ENCODE measurements at regions not wholly inside any gene's neighbourhood (a gene's known extent, or its start where the extent isn't known, plus 50 kb on each side); places are given as distances from the start of the nearest gene placed in this dataset.
"Not testable (repeated sequence)": the region's sequence is repeated elsewhere in the genome, so short reads cannot be mapped to it uniquely, and the experiment has no call there.

DNA sequence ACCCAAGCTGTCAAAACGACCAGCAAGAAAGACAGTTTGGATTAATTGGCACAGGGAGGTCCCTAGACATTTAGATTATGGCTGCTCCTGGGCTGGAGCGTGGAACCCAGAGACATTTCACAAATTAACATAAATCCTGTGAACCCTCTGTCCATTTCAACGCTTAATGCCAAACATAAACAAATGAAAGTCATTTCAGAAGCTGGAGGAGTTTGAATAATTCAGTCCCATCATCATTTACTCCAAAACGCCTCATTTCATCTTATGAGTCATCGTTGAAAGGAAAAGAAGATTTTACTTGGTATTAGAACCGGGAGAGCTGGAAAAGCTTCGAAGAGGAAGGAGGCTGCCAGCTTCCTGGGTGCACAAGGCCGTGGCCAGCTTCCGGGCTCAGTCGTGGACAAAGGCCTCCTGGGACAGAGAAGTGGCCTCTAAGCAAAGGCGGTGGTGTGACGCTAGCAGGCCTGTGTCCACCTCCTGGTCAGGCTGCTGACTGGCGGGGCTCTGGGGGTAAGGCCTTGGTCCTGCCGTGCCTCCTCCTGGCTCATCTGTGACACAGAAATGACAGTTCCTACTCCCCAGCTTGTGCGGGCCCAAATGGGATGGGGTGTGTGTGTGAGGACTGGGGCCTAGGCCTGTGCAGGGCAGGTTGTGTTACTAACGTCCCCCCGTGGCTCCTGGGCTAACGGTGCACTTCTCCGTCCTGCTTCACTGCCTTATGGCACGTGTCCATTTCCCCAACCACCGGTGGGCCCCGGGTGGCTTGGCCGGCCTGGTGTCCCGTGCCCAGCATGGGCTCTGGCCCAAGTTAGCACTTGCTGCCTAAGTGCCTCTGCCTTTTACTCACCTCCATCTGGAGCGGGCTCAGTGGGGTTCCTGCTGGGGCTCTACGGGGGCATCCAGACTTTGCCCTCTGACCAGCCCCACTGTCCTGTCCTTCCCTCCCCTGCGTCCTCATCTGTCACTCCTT is 71.6 kb downstream of the RRM2 start:
- Mint-ChIP-seq H3K36me3 (ENCODE audit: low read depth) (peaks cover 8% of the 10 kb centered on the region), H3K27ac (peak overlapping the region; percentile 2), H3K4me3 (no peak overlapping the region), H3K9me3 (peaks cover 4% of the 10 kb centered on the region), H3K4me1 (ENCODE audit: low read depth) (no peaks in the 10 kb centered on the region), H3K27me3 (no peaks in the 10 kb centered on the region)
- DNase-seq, result no peak

- Mint-ChIP-seq H3K4me3 (no peak overlapping the region), H3K4me1 (ENCODE audit: low read depth) (no peaks in the 10 kb centered on the region), H3K27ac (no peak overlapping the region), H3K9me3 (no peaks in the 10 kb centered on the region), H3K27me3 (no peaks in the 10 kb centered on the region), H3K36me3 (ENCODE audit: low read depth) (peaks cover 7% of the 10 kb centered on the region)
- no peak for DNase-seq
Observed at GRCh38 chr2:10195278-10196109, 73.0 kb downstream of the RRM2 start.

GRCh38 chr2:10196110-10196892 is 73.8 kb downstream of the RRM2 start:
- no peaks in the 10 kb centered on the region for H3K4me1 Mint-ChIP-seq (ENCODE audit: low read depth)
- H3K27ac Mint-ChIP-seq, result no peak overlapping the region
- H3K27me3 Mint-ChIP-seq, result no peaks in the 10 kb centered on the region
- H3K36me3 Mint-ChIP-seq (ENCODE audit: low read depth), result peaks cover 7% of the 10 kb centered on the region
- H3K4me3 Mint-ChIP-seq, result no peak overlapping the region
- no peak for DNase-seq
- H3K9me3 Mint-ChIP-seq, result no peaks in the 10 kb centered on the region

GRCh38 chr2:10196948-10197696 is 74.6 kb downstream of the RRM2 start:
- no peak for DNase-seq
- Mint-ChIP-seq H3K36me3 (ENCODE audit: low read depth) (peaks cover 7% of the 10 kb centered on the region), H3K27ac (no peak overlapping the region), H3K9me3 (no peaks in the 10 kb centered on the region), H3K4me1 (ENCODE audit: low read depth) (no peaks in the 10 kb centered on the region), H3K27me3 (no peaks in the 10 kb centered on the region), H3K4me3 (no peak overlapping the region)

GRCh38 chr2:10197697-10198076 is 75.1 kb downstream of the RRM2 start:
- H3K27me3 Mint-ChIP-seq, result no peaks in the 10 kb centered on the region
- DNase-seq, result no peak
- H3K4me1 Mint-ChIP-seq (ENCODE audit: low read depth), result no peaks in the 10 kb centered on the region
- H3K4me3 Mint-ChIP-seq, result no peak overlapping the region
- no peak overlapping the region for H3K27ac Mint-ChIP-seq
- peaks cover 7% of the 10 kb centered on the region for H3K36me3 Mint-ChIP-seq (ENCODE audit: low read depth)
- H3K9me3 Mint-ChIP-seq, result no peaks in the 10 kb centered on the region

DNA sequence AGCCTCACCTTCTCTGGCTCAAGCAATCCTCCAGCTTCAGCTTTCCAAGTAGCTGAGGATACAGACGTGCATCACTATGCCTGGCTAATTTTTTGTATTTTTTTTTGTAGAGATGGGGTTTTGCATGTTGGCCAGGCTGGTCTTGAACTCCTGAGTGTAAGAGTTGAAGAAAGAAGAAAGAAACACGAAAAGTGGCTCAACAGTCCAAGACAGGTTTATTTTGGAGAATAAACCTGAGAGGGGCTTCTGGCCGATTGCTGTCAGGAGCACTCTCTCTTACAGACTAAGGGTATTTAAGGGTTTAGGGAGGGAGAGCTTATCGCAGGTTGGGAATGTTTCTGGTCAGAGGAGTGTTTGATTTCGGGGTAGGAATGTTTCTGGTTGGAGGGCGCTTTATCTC is 75.9 kb downstream of the RRM2 start:
- not testable (repeated sequence) for H3K36me3 Mint-ChIP-seq (ENCODE audit: low read depth); H3K9me3 Mint-ChIP-seq; H3K4me1 Mint-ChIP-seq (ENCODE audit: low read depth); H3K27ac Mint-ChIP-seq; H3K4me3 Mint-ChIP-seq; DNase-seq; H3K27me3 Mint-ChIP-seq

DNA sequence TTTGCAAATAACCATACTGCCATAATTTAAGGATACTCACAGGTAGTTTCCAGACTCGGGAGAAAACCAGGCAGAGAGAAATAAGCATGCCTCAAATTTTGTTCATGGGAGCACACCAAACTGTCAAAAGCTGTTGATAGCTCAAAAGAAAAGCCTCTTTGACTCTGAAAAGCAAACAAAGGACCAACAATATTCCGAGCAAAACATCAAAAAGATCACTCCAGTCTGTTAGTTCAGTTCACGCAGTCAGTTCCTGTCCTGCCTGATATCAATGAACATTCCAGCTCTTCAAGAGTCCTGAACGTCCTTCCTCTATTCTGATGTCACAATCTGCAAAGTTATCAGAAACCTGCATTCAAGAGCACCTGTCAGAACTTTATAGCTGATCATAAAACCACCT is 78.7 kb downstream of the RRM2 start:
- Mint-ChIP-seq H3K27me3 (no peaks in the 10 kb centered on the region), H3K4me3 (no peak overlapping the region), H3K36me3 (ENCODE audit: low read depth) (peaks cover 5% of the 10 kb centered on the region), H3K9me3 (no peaks in the 10 kb centered on the region), H3K27ac (no peak overlapping the region), H3K4me1 (ENCODE audit: low read depth) (no peaks in the 10 kb centered on the region)
- no peak for DNase-seq

DNA sequence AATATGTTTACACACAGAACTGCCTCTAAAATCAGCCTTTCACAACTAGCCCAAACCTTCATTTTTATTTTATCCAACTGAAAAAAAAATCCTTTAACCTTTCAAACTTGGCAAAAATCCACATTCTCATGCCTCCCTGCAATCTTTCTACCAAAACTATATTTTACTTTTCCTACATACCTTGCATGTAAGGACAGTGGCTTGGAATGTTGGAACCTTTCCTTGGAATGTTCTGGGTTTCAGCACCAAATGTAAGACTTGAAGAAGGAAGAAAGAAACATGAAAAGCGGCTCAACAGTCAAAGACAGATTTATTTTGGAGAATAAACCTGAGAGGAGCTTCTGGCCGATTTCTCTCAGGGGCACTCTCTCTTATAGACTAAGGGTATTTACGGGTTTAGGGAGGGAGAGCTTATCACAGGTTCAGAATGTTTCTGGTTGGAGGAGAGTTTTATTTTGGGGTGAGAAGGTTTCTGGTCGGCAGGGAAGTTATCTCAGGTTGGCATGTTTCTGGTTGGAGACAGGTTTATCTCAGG is 79.7 kb downstream of the RRM2 start:
- H3K27ac Mint-ChIP-seq, result no peak overlapping the region
- H3K4me1 Mint-ChIP-seq (ENCODE audit: low read depth), result no peaks in the 10 kb centered on the region
- H3K4me3 Mint-ChIP-seq, result no peak overlapping the region

GRCh38 chr2:10204326-10205161 is 82.0 kb downstream of the RRM2 start:
- H3K4me1 Mint-ChIP-seq (ENCODE audit: low read depth), result no peaks in the 10 kb centered on the region
- H3K9me3 Mint-ChIP-seq, result no peaks in the 10 kb centered on the region

More for the DNA sequence above, 79.7 kb downstream of the RRM2 start:
- Mint-ChIP-seq H3K36me3 (ENCODE audit: low read depth) (peaks cover 5% of the 10 kb centered on the region), H3K27me3 (no peaks in the 10 kb centered on the region), H3K9me3 (no peaks in the 10 kb centered on the region)
- DNase-seq, result no peak

GRCh38 chr2:10205162-10205475 is 82.6 kb downstream of the RRM2 start:
- H3K4me3 Mint-ChIP-seq, result no peak overlapping the region
- no peaks in the 10 kb centered on the region for H3K9me3 Mint-ChIP-seq
- H3K27ac Mint-ChIP-seq, result no peak overlapping the region
- H3K36me3 Mint-ChIP-seq (ENCODE audit: low read depth), result no peaks in the 10 kb centered on the region
- no peaks in the 10 kb centered on the region for H3K27me3 Mint-ChIP-seq
- H3K4me1 Mint-ChIP-seq (ENCODE audit: low read depth), result no peaks in the 10 kb centered on the region
- no peak for DNase-seq

More at GRCh38 chr2:10204326-10205161, 82.0 kb downstream of the RRM2 start:
- no peak overlapping the region for H3K4me3 Mint-ChIP-seq
- DNase-seq, result no peak
- no peaks in the 10 kb centered on the region for H3K27me3 Mint-ChIP-seq
- no peaks in the 10 kb centered on the region for H3K36me3 Mint-ChIP-seq (ENCODE audit: low read depth)
- H3K27ac Mint-ChIP-seq, result peak overlapping the region; percentile 35

GRCh38 chr2:10208736-10209135 is 86.2 kb downstream of the RRM2 start:
- Mint-ChIP-seq H3K9me3 (no peaks in the 10 kb centered on the region), H3K27me3 (no peaks in the 10 kb centered on the region), H3K36me3 (ENCODE audit: low read depth) (no peaks in the 10 kb centered on the region), H3K4me3 (no peak overlapping the region), H3K27ac (no peak overlapping the region), H3K4me1 (ENCODE audit: low read depth) (no peaks in the 10 kb centered on the region)
- DNase-seq, result no peak

GRCh38 chr2:10209406-10209935 is 86.9 kb downstream of the RRM2 start:
- Mint-ChIP-seq H3K4me1 (ENCODE audit: low read depth) (no peaks in the 10 kb centered on the region), H3K27ac (no peak overlapping the region), H3K36me3 (ENCODE audit: low read depth) (no peaks in the 10 kb centered on the region), H3K4me3 (no peak overlapping the region), H3K27me3 (no peaks in the 10 kb centered on the region), H3K9me3 (no peaks in the 10 kb centered on the region)
- DNase-seq, result no peak

DNA sequence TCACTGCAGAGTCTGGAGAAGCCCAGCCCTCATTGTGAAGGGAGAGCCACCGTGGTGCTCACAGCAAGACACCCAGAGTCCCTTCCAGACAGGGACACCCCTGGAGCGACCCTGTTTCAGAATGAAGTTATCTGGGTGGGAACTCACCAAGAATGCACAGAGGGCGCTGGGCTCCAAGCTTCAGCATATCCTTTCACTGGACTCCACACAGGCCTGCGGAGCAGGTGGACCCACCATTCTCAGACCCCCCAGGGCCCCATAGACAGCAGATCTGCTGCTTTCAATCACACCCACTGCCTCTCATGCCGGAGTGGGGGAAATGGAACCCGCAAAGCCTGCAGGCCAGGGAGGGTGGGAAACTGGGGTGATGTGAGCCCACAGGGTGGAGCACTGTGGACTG is 87.8 kb downstream of the RRM2 start:
- H3K4me3 Mint-ChIP-seq, result no peak overlapping the region
- no peaks in the 10 kb centered on the region for H3K4me1 Mint-ChIP-seq (ENCODE audit: low read depth)
- no peaks in the 10 kb centered on the region for H3K9me3 Mint-ChIP-seq
- H3K27me3 Mint-ChIP-seq, result no peaks in the 10 kb centered on the region
- no peak for DNase-seq
- H3K36me3 Mint-ChIP-seq (ENCODE audit: low read depth), result no peaks in the 10 kb centered on the region
- H3K27ac Mint-ChIP-seq, result no peak overlapping the region

All from activated T-cell treated with anti-CD3 and anti-CD28 coated beads, Interleukin-2, amount 50 U/mL, for 24 hours (primary cell).